IMR-90 (cell line): ENCODE measurements at regions not wholly inside any gene's neighbourhood (a gene's known extent, or its start where the extent isn't known, plus 50 kb on each side); places are given as distances from the start of the nearest gene placed in this dataset.

ENCODE experiments used
- ATAC-seq: fragments of 200-7000 bp; cut with Tn5 transposase; 2 replicates; pipeline ENCODE4 v1.9.1; 2020; ENCODE audit warnings: low read depth, mild to moderate bottlenecking, moderate library complexity
- BruUV-seq: library from RNA; stranded (reverse); fragments of 400-500 nt; replicated peaks from 2 replicates; lab custom pipeline; 2021; lab: Mats Ljungman, UMichigan
- CTCF ChIA-PET: fragments of 300-600 bp; formaldehyde crosslinking; extraction: SDS; loops from one replicate; lab custom pipeline; 2021; ENCODE audit warnings: antibody characterized with exemption; lab: Yijun Ruan, JAX
- POLR2A ChIA-PET: fragments of 300-600 bp; sonication (Branson Sonifier 250); formaldehyde crosslinking; loops from one replicate; lab custom pipeline; 2022; ENCODE audit warnings: antibody characterized with exemption; ENCODE audit not compliant: unreplicated experiment; lab: Charles Lee
- DNase-seq: peaks from one replicate; pipeline ENCODE4 v3.0.0; 2013
- H2AFZ ChIP-seq: replicated peaks from 2 replicates; pipeline ENCODE3; 2013; ENCODE audit warnings: low read length, mild to moderate bottlenecking; ENCODE audit not compliant: poor library complexity
- H2AK5ac ChIP-seq: 2 replicates; pipeline ENCODE4 v1.6.1; 2013; ENCODE audit warnings: low read depth, low read length, inconsistent platforms
- H2AK9ac ChIP-seq: replicated peaks from 2 replicates; pipeline ENCODE3; 2013; ENCODE audit warnings: mild to moderate bottlenecking, low read depth, low read length, moderate library complexity; ENCODE audit not compliant: poor library complexity
- H2BK120ac ChIP-seq: 2 replicates; pipeline ENCODE4 v1.6.1; 2013; ENCODE audit warnings: low read depth, low read length, inconsistent platforms
- H2BK15ac ChIP-seq: 3 replicates; pipeline ENCODE4 v1.6.1; 2013; ENCODE audit warnings: low read depth, low read length, inconsistent platforms
- H2BK20ac ChIP-seq: 2 replicates; pipeline ENCODE4 v1.6.1; 2013; ENCODE audit warnings: low read depth, mild to moderate bottlenecking, inconsistent platforms, low read length, moderate library complexity
- H2BK5ac ChIP-seq: 2 replicates; pipeline ENCODE4 v1.6.1; 2013; ENCODE audit warnings: mild to moderate bottlenecking, low read depth, low read length, inconsistent platforms; ENCODE audit not compliant: poor library complexity, severe bottlenecking
- H3K14ac ChIP-seq: replicated peaks from 2 replicates; pipeline ENCODE4 v1.6.1; 2013; ENCODE audit warnings: low read depth, low read length, inconsistent platforms
- H3K18ac ChIP-seq: 2 replicates; pipeline ENCODE4 v1.6.1; 2013; ENCODE audit warnings: low read depth, low read length, control low read depth
- H3K23ac ChIP-seq: 2 replicates; pipeline ENCODE4 v1.6.1; 2013; ENCODE audit warnings: low read depth, low read length, inconsistent platforms
- H3K27ac ChIP-seq: 2 replicates; pipeline ENCODE4 v1.5.1; 2013; ENCODE audit warnings: mild to moderate bottlenecking, control low read depth, low read length; ENCODE audit not compliant: insufficient read depth
- H3K27me3 ChIP-seq: 2 replicates; pipeline ENCODE4 v1.6.1; 2013; ENCODE audit warnings: low read length; ENCODE audit not compliant: control insufficient read depth, insufficient read depth
- H3K36me3 ChIP-seq: 2 replicates; pipeline ENCODE4 v1.6.1; 2013; ENCODE audit warnings: low read length, mixed read lengths; ENCODE audit not compliant: control insufficient read depth, insufficient read depth
- H3K4ac ChIP-seq: 2 replicates; pipeline ENCODE4 v1.6.1; 2013; ENCODE audit warnings: low read depth, low read length, inconsistent platforms
- H3K4me1 ChIP-seq: 2 replicates; pipeline ENCODE4 v1.6.1; 2013; ENCODE audit warnings: low read length, mixed read lengths; ENCODE audit not compliant: control insufficient read depth, insufficient read depth
- H3K4me2 ChIP-seq: 2 replicates; pipeline ENCODE4 v1.6.1; 2013; ENCODE audit warnings: low read depth, mild to moderate bottlenecking, control low read depth, low read length, moderate library complexity
- H3K4me3 ChIP-seq: 2 replicates; pipeline ENCODE4 v1.5.1; 2013; ENCODE audit warnings: low read depth, mild to moderate bottlenecking, control low read depth, low read length, moderate library complexity; ENCODE audit not compliant: insufficient read depth
- H3K56ac ChIP-seq: 2 replicates; pipeline ENCODE4 v1.6.1; 2013; ENCODE audit warnings: low read length, inconsistent platforms; ENCODE audit not compliant: insufficient read depth; ENCODE audit errors: extremely low read depth
- H3K79me1 ChIP-seq, 2 experiments: 2 replicates each; pipeline ENCODE4 v1.6.1; 2013; ENCODE audit warnings: low read length in 2 of 2, inconsistent platforms in 1 of 2, low read depth in 1 of 2
- H3K9ac ChIP-seq: 2 replicates; pipeline ENCODE4 v1.6.1; 2013; ENCODE audit warnings: low read depth, low read length, control low read depth
- H3K9me1 ChIP-seq: 2 replicates; pipeline ENCODE4 v1.6.1; 2013; ENCODE audit warnings: low read length, inconsistent platforms; ENCODE audit not compliant: insufficient read depth
- H3K9me3 ChIP-seq: 2 replicates; pipeline ENCODE4 v1.6.1; 2013; ENCODE audit warnings: low read length; ENCODE audit not compliant: control insufficient read depth, insufficient read depth
- H4K20me1 ChIP-seq: 2 replicates; pipeline ENCODE4 v1.6.1; 2013; ENCODE audit warnings: low read length, inconsistent platforms; ENCODE audit not compliant: insufficient read depth
- H4K5ac ChIP-seq: 2 replicates; pipeline ENCODE4 v1.6.1; 2013; ENCODE audit warnings: mild to moderate bottlenecking, low read depth, low read length, control low read depth
- H4K8ac ChIP-seq, 2 experiments: 2 replicates each; pipeline ENCODE4 v1.6.1; 2013; ENCODE audit warnings: low read depth in 2 of 2, low read length in 2 of 2, control low read depth in 1 of 2, inconsistent platforms in 1 of 2
- H4K91ac ChIP-seq: 2 replicates; pipeline ENCODE4 v1.6.1; 2013; ENCODE audit warnings: low read depth, low read length, inconsistent platforms; ENCODE audit not compliant: insufficient read depth
- BHLHE40 ChIP-seq: fragments of 150-350 bp; IDR thresholded peaks from 2 replicates; pipeline ENCODE4 v1.6.1; 2016; ENCODE audit warnings: mild to moderate bottlenecking, low read depth, low read length
- CEBPB ChIP-seq: IDR thresholded peaks from 2 replicates; pipeline ENCODE4 v1.6.1; 2012; ENCODE audit warnings: low read depth, low read length, improper control_type of control experiment
- CHD1 ChIP-seq: IDR thresholded peaks from 2 replicates; pipeline ENCODE4 v1.6.1; 2012; ENCODE audit warnings: low read depth, low read length, improper control_type of control experiment
- ELK1 ChIP-seq: fragments of 150-350 bp; IDR thresholded peaks from 2 replicates; pipeline ENCODE4 v1.6.1; 2016; ENCODE audit warnings: low read depth, mild to moderate bottlenecking, low read length, moderate library complexity, borderline replicate concordance
- FOS ChIP-seq: fragments of 150-350 bp; IDR thresholded peaks from 2 replicates; pipeline ENCODE4 v1.6.1; 2016; ENCODE audit warnings: low read depth, low read length
- MAFK ChIP-seq: IDR thresholded peaks from 2 replicates; pipeline ENCODE4 v1.6.1; 2012; ENCODE audit warnings: low read depth, low read length, improper control_type of control experiment
- MAZ ChIP-seq: IDR thresholded peaks from 2 replicates; pipeline ENCODE4 v1.6.1; 2012; ENCODE audit warnings: low read depth, mild to moderate bottlenecking, low read length, improper control_type of control experiment, moderate library complexity, borderline replicate concordance
- MXI1 ChIP-seq: IDR thresholded peaks from 2 replicates; pipeline ENCODE4 v1.6.1; 2012; ENCODE audit warnings: low read depth, mild to moderate bottlenecking, low read length, moderate library complexity, borderline replicate concordance
- NFE2L2 ChIP-seq: fragments of 150-350 bp; IDR thresholded peaks from 2 replicates; pipeline ENCODE4 v1.6.1; 2016; ENCODE audit warnings: low read depth, mild to moderate bottlenecking, low read length
- POLR2A ChIP-seq: IDR thresholded peaks from 2 replicates; pipeline ENCODE4 v1.6.1; 2012; ENCODE audit warnings: mild to moderate bottlenecking, low read depth, low read length
- RAD21 ChIP-seq: IDR thresholded peaks from 2 replicates; pipeline ENCODE4 v1.6.1; 2012; ENCODE audit warnings: low read length, improper control_type of control experiment
- RCOR1 ChIP-seq: IDR thresholded peaks from 2 replicates; pipeline ENCODE4 v1.6.1; 2012; ENCODE audit warnings: mild to moderate bottlenecking, low read length, improper control_type of control experiment; ENCODE audit not compliant: insufficient replicate concordance
- RFX5 ChIP-seq: IDR thresholded peaks from 2 replicates; pipeline ENCODE4 v1.8.0; 2012; ENCODE audit warnings: low read depth, mild to moderate bottlenecking, low read length, moderate library complexity
- SMC3 ChIP-seq: fragments of 150-350 bp; IDR thresholded peaks from 2 replicates; pipeline ENCODE4 v1.6.1; 2016; ENCODE audit warnings: low read depth, mild to moderate bottlenecking, antibody characterized with exemption, low read length, moderate library complexity
- USF2 ChIP-seq: fragments of 150-350 bp; IDR thresholded peaks from 2 replicates; pipeline ENCODE4 v1.6.1; 2017; ENCODE audit warnings: mild to moderate bottlenecking, antibody characterized with exemption, low read length, low read depth
- WGBS, 2 experiments: methylation state at CpG; one replicate each; pipeline versions ENCODE4 v1.1.5 to v1.1.7; 2013; ENCODE audit warnings: missing lambda C conversion rate in 2 of 2; ENCODE audit not compliant: insufficient read length in 1 of 2; ENCODE audit errors: extremely low coverage in 2 of 2; 5-methylcytosine and 5-hydroxymethylcytosine counted together
- dilution Hi-C: fragments of 300-500 bp; cut with HindIII; formaldehyde crosslinking; loops from one replicate; pipeline ENCODE4 v1.14.3; 2018; ENCODE audit warnings: low sequenced_read_pairs; ENCODE audit not compliant: unreplicated experiment
- in situ Hi-C: fragments of 300-500 bp; cut with MboI; formaldehyde crosslinking; loops from 3 replicates; pipeline ENCODE4 v1.14.3; 2019; ENCODE audit warnings: low sequenced_read_pairs, inconsistent platforms, mixed read lengths
- intact Hi-C: fragments of 100-400 bp; cut with micrococcal nuclease; formaldehyde crosslinking; loops from 2 replicates; pipeline ENCODE4 v1.10.0; 2022
- TF ChIP-seq, protein P1 (sequence below): conservative IDR thresholded peaks from 2 replicates; pipeline ENCODE4 v1.5.1; 2012; ENCODE audit warnings: mild to moderate bottlenecking, low read depth, low read length, improper control_type of control experiment

DNA sequence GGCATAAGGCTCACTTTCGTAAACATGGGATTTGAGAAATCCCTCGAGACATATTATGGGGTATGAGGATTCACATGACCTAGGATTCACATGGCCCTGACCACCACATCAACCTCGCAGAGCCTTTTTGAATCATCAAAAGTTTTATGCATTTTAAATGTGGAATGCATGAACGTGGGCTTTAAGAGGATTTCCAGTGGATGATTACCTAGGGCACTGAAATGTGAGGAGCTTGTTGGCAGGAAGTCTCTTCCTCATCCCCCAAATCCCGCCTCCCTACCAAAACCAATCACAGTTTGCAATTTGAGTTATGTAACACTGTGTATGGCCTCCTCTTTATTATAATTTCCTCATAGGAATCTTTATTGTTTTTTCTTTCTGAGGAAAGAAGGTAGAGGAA, 659.6 kb upstream of the TBX3 start:
- no peak overlapping the region for H3K23ac ChIP-seq
- H2BK5ac ChIP-seq: no peak overlapping the region
- no peaks in the 10 kb centered on the region for H3K36me3 ChIP-seq
- intact Hi-C loops: no loop called here
- H3K18ac ChIP-seq: no peak overlapping the region
- H2AK5ac ChIP-seq: no peak overlapping the region
- no peak overlapping the region for H4K91ac ChIP-seq
- H3K4me3 ChIP-seq: no peak overlapping the region
- H2AK9ac ChIP-seq: no peak overlapping the region
- in situ Hi-C loops: loop anchor here (5.0 to 25.0 kb wide), 2 partner anchors 656 to 931 kb away; partner anchors contain the start of gene TBX5
- no peaks in the 10 kb centered on the region for H4K20me1 ChIP-seq
- BruUV-seq: no TSS peak
- H3K79me1 ChIP-seq: no peaks in the 10 kb centered on the region
- H3K56ac ChIP-seq: no peak overlapping the region
- H3K9ac ChIP-seq: no peak overlapping the region
- H3K14ac ChIP-seq: no peak overlapping the region
- no peak overlapping the region for H4K8ac ChIP-seq
- no peaks in the 10 kb centered on the region for H3K9me3 ChIP-seq
- peaks cover 2% of the 10 kb centered on the region; the same call in 1 of the 2 replicates for H3K4me1 ChIP-seq
- H2BK15ac ChIP-seq: 0 out of 3 replicates have a peak overlapping the region, but pooled peaks have one; percentile 40
- H3K27ac ChIP-seq: no peak overlapping the region
- no peak overlapping the region for H4K5ac ChIP-seq
- H3K9me1 ChIP-seq: peaks cover 3% of the 10 kb centered on the region; the same call in 1 of the 2 replicates
- no peak for TF ChIP-seq ELK1
- TF ChIP-seq CHD1: no peak
- no peak for TF ChIP-seq MXI1
- no peak for TF ChIP-seq POLR2A
- TF ChIP-seq, protein P1, sequence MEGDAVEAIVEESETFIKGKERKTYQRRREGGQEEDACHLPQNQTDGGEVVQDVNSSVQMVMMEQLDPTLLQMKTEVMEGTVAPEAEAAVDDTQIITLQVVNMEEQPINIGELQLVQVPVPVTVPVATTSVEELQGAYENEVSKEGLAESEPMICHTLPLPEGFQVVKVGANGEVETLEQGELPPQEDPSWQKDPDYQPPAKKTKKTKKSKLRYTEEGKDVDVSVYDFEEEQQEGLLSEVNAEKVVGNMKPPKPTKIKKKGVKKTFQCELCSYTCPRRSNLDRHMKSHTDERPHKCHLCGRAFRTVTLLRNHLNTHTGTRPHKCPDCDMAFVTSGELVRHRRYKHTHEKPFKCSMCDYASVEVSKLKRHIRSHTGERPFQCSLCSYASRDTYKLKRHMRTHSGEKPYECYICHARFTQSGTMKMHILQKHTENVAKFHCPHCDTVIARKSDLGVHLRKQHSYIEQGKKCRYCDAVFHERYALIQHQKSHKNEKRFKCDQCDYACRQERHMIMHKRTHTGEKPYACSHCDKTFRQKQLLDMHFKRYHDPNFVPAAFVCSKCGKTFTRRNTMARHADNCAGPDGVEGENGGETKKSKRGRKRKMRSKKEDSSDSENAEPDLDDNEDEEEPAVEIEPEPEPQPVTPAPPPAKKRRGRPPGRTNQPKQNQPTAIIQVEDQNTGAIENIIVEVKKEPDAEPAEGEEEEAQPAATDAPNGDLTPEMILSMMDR: no peak
- TF ChIP-seq NFE2L2: no peak
- TF ChIP-seq MAZ: no peak
- TF ChIP-seq MAFK: no peak
- TF ChIP-seq BHLHE40: no peak
- no peak for TF ChIP-seq RFX5
- no peak for TF ChIP-seq SMC3
- TF ChIP-seq RAD21: no peak
- TF ChIP-seq RCOR1: no peak
- TF ChIP-seq USF2: no peak
- no peak for TF ChIP-seq CEBPB
- TF ChIP-seq FOS: no peak
- no peak overlapping the region for H2AFZ ChIP-seq
- H3K4ac ChIP-seq: no peak overlapping the region
- POLR2A ChIA-PET: no interaction called here
- H2BK120ac ChIP-seq: no peak overlapping the region
- DNase-seq: no peak
- dilution Hi-C loops: no loop called here
- no CpG with 5 or more reads among the region's 5 CpGs for WGBS, 2 experiments
- CTCF ChIA-PET: interaction anchor here (0.8 kb wide), 1 partner anchor 206 kb away, joined by 3 read pairs; no protein-coding TSS in a partner anchor
- no peak overlapping the region for H3K4me2 ChIP-seq
- ATAC-seq: no peak
- H2BK20ac ChIP-seq: no peak overlapping the region
- no peaks in the 10 kb centered on the region for H3K27me3 ChIP-seq
